Ureter (tissue), 1 donor: ENCODE measurements at regions not wholly inside any gene's neighbourhood (a gene's known extent, or its start where the extent isn't known, plus 50 kb on each side); places are given as distances from the start of the nearest gene placed in this dataset.

Source experiments
- DNase-seq: peaks from one replicate; pipeline ENCODE4 v3.0.0-alpha.2; 2020; ENCODE audit warnings: low spot score
- donor health status: DM: yes; HTN: yes; CAD: no.

DNA sequence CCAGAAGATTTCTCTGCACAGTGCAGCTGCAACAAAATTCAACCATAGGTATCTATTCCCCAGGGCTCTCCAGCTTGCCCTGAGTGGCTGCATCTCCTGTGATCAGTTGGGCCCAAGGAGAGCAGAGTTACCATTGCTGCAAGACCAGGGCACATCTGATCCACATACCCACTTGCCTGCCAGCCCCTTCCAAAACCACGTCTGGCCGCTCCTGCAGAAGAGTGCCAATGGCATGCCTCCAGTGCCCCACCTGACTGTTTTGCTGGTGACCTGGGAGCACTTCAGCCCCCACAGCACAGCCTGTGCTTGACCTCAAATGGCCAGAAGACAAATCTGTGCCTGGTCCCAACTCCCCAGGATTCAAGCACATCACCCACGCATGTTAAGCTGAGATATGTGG lies 526.1 kb upstream of the GBE1 start:
- DNase-seq = no peak

DNA sequence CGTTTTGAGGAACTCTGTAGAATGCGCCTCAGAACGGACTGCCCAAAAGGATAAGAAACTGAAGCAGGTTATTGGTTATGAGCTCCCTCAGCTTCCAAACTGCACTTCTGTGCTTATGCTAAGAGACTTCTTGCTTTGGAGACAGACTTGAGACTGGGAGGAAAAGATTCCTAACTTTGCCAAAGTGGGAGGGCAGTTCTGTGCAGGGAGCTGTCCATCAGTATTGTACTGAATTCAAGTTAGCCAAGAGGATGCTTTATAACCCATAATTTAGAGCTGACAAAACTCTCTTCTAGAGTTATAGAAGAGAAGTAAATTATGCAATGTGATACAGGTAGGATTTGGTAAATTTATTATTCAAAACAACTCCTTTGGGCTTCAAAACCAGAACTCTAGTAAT lies 519.8 kb upstream of the GBE1 start:
- DNase-seq = no peak

DNA sequence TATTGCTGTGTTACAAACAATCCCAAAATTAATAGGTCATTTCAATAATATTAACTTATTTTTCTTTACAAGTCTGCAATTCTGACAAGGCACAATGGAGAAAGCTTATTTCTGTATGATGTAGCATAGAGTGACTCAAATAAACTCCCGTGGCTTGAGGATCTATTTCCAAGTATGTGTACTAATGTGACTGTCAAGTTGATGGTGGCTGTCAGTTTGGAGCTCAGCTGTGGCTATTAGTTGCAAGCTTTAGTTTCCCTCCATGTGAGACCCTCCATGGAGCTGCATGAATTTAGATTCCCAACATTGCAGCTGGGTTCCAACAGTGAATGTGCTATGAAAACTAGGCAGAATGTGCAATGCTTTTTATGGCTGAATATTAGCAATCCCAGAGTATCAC lies 515.5 kb upstream of the GBE1 start:
- no peak for DNase-seq

DNA sequence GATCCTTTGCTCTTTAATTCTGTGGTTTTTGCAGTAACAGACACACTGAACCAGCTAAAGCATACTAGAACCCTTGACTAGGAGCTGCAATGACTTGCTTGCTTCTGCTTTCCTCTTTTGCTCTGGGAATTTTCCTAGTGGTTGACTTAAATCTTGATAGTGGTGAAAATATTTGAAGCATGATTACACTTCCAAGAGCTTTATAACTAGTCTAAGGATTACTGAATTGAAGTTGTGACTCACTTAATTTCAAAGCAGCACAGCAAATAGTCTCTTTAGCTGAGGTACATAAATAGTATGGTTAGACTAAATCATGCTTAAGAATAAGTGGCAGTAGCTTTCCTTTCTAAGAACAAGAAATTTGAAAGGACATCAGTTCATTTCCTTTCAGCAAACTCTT lies 513.5 kb upstream of the GBE1 start:
- DNase-seq = no peak

DNA sequence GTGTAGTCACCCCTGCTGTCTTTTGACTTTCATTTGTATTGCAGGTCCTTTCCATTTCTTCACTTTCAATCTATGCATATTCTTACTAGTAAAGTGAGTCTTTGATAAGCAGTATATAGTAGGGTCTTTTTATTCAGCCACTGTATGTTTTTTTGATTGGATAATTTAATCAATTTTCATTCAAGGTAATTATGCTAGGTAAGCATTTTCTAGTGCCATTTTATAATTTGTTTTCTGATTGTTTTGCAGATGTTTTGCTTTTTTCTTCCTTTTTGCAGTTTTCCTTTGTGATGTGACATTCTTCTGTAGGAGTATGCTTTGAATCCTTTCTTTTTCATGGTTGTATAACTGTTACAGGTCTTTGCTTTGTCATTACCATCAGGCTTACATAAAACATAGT lies 504.3 kb upstream of the GBE1 start:
- no peak for DNase-seq

DNA sequence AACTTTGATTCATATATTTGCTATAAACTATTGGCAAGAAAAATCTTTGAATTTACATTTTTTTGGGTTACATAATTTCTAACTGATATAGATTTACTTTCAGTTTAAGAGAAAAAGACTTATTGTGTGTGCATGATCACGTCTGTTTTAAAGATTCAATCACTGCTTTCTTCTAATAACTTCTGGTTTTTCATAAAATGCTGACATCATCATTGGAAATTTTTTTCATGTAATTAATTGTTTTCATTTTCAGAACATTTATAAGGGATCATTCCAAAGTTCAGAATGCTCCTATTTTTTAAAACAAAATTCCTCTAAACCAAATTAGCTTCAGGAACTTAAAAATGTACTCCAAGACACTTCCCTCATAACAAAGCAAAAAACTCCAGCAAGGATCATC lies 500.7 kb upstream of the GBE1 start:
- no peak for DNase-seq

DNA sequence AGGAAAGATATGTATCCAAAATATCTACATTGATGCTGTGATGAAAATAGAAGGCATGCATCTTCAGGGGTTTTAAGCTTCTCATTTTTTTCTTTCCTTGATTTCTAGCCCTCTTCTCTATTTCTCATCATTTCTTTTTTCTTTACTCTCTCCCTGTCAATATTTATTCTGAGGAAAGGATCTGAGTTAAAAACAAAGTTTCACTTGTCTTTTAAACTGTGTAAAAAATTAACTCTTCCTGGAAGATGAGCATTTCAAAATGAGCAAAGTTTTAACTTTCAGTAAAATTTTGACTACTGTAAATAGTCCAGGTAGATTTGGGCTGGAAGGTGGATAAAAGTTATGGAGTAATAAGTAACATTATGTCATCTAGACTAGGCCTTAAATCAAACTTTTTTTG lies 500.2 kb upstream of the GBE1 start:
- DNase-seq = no peak

DNA sequence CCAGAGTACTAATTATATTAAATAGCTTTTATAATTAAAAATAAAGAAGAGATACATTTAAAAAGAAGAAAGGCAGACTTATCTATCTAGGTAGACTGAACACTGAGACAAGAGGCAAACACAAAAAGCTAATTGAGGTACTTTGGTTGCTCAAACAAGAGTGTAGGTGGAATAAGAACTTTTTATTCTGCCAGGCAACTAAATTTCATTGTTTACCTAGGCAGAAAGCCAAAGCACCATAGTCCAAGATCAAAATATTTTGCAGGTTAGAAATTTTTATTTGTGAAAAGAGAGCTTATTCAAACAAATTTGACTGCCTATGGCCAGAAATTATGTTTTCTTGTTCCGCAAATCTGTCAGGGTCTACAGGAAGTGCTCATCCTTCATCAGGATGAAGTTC lies 499.6 kb upstream of the GBE1 start:
- no peak for DNase-seq

DNA sequence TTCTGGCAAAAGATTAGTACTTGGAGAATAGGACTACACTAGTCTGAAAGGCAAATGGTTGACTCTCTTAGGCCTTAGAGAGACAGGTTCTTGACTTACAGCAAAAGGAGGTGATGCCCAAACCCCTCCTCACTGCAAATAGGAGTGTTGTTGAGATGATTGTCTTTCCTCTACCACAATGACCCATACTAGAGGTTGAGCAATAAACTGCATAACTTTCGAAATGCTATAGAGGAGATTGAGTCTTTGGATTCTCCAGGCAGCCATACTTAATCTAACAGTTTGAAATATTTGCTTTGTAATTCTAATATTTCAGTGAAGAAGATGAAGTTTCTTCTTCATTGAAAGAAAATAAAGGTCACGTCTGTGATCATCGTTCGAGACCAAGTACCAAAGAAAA lies 498.5 kb upstream of the GBE1 start:
- DNase-seq = no peak

DNA sequence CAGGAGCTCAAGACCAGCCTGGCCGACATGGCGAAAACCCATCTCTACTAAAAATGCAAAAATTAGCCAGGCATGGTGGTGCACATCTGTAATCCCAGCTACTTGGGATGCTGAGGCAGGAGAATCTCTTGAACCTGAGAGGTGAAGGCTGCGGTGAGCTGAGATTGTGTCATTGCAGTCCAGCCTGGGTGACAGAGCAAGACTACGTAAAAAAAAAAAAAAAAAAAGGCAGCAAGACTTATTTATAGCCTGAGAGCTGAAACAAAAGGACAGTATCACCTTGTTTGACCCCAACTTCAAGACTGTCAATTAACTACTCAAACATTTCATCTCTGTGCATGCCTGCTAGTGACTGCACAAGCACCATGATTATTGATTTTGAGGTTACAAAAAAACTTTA lies 478.9 kb upstream of the GBE1 start:
- no peak for DNase-seq

DNA sequence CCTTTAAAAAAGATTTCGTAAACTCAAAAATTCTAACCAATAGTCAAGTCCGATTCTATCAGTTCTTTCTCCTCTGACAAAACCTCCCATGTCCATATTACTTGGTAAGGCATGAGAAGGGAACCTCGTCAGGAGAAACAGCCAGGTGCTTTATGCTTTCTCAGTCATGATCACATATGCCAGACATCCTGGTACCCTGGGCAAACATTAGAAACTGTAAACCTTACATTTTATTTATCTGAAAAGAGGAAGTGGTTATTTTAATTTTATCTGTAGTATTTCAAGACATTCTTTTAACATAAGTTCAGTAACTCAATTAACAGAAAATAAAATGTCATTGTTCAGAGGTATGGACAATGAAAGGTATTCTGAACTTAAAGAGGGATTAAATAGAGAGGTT lies 474.8 kb upstream of the GBE1 start:
- no peak for DNase-seq

DNA sequence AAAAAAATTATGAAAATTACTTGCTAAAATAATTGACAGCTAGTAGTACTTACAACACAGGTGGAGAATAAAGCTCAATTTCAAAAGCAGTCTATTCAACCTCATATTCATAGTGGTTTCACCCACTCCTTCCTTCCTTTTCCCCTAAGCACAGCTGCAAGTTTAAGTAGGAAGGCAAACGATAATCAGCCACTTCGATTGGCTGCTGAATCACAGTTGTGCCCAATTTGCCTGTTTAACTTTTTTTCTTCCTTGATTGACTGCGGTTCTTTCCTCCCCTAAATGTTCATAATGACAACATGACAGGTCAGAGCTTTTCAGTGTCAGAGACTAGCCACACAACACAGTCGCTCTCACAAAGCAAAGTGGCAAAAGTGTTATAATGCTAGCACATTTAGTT lies 468.0 kb upstream of the GBE1 start:
- no peak for DNase-seq

DNA sequence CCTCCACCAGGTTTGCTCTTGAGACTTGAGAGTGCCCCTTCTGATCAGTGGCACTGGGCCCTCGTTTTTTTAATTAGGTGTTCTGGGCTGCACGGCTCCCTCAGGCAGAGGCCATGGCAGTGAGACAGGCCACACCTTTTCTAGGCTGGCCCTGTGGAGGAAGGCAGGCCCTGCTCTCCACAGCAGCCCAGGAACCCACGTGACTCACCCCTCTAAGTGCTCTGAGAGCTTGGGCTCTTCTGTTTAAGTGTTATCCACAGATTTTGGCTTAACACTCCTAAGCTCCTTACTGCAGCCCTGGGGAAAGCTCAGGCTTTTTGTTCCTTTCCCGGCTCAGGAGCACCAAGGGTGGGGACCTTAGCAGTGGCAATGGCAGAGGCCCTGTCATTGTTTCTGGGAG lies 463.2 kb upstream of the GBE1 start:
- DNase-seq = no peak

DNA sequence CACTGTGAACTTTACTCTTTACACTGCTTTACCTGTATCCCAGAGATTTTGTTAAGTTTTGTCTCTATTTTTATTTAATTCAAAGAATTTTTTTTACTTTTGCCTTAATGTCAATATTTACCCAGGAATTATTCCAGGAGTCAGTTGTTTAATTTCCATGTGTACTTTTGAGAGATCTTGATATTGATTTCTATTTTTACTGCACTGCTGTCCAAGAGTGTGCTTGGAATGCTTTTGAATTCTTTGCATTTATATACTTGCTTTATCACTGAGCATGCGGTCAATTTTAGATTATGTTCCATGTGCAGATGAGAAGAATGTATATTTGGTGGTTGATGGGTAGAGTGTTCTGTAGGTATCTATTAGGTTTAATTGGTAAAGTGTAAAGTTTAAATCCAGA lies 461.0 kb upstream of the GBE1 start:
- no peak for DNase-seq

DNA sequence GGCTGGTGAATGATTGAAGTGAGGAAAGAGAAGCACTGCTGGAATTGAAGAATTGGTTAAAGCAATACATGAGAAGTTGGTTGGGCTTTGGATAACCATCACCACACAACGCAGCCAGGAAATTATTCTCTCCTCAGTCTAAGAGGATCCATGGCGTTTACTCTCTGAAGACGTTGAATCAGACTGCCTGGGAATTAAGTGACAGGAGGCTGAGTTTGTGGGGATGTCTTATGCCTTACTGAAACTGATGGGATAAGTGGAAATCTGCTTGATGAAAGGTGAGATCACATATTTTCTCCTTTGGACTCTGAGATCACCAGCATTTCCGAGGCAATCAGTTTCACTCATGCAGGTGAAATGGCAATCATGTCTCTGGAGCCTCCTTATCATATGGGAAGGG lies 456.1 kb upstream of the GBE1 start:
- no peak for DNase-seq

DNA sequence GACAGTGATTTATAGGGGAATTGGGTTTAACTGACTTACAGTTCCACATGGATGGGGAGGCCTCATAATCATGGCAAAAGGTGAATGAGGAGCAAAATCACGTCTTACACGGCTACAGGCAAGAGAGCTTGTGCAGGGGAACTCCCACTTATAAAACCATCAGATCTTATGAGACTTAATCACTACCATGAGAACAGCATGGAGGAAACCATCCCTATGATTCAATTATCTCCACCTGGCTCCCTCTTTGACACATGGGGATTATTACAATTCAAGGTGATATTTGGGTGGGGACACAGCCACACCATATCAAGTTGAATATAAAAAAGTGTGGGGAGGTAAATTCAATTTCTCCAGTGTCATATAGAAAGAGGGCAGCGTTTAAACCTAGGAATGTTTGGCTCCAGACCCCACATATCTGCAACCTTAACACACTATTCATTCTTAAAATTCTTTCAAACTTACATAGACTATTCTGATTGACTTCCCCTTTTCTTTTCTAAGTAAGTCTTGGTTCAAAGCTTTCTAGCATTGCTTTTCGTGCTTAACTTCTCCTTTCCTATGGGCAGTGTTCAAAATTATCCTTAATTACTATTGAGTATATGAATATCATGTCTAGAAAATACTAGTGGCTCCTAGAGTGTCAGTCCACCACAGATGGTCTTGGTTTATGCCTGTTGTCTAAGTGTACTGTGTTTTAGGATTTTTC lies 446.7 kb upstream of the GBE1 start:
- no peak for DNase-seq

DNA sequence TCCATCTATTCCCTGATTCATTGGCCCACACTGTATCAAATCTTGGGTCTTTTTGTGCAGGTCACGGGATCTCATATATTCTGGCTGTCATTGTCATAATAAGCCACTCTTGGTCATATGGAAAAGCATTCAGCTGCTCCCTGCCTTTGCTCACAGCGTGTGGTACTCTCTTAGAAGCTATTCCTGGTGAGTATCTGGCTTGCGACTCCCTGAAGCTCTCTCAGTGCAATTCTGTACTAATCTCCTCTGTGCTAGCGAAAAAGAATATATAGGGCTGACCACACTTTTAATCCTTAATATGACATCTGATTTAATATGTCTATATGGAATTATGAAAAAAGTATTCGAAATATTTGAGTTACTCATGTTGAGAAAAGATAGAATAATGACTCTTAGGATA lies 440.8 kb upstream of the GBE1 start:
- no peak for DNase-seq

DNA sequence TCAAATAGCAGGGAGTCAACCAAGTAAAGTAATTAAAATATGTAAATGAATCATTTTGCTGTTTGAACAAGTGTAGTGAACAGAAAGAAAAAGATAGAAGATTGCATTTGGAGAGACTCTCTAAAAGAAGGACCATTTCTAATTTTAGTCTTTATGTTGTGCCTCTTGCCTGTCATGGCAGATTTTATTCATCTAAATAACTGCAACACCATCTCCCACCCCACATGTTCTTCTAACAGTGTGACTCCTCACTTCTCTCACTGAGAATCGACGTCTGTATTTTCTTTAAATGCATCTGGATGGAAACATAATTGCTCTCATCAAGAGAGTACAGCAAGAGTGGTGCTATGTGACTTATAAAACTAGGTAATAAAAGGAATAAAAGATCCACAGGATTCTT lies 439.9 kb upstream of the GBE1 start:
- DNase-seq = no peak

DNA sequence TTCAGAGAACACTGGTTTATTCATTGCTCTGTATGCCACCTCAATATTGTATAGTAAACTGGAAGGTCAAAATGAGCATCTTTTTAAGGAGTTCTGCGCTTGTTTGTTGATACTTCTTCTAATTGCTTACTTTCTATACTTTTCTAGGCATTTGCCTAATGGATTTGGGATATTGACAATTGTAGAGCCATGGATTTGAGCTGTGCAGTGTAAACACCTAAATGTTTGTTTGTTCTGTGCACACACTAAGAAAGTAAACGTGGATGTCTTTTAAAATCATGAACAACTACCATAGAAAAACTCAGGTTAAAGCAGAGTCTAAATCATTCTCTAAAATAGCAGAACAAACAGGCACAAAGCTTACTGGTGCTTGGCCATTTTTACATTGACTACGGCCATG lies 436.6 kb upstream of the GBE1 start:
- DNase-seq = no peak

DNA sequence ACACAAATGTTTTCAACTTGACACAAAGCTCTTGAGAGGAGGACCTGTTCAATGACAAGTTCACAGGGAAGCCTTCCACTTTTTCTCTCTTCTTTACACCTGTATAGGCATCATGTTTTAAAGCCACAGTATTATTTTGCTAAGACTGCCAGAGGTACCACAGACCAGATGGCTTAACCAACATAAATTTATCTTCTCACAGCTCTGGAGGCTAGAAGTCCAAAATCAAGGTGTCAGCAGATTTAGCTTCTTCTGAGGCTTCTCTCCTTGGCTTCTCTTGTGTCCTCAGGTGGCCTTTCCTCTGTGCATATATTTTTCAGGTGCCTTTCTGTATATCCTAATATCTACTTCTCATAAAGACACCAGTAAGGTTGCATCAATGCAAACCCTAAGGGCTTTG lies 435.2 kb upstream of the GBE1 start:
- no peak for DNase-seq

DNA sequence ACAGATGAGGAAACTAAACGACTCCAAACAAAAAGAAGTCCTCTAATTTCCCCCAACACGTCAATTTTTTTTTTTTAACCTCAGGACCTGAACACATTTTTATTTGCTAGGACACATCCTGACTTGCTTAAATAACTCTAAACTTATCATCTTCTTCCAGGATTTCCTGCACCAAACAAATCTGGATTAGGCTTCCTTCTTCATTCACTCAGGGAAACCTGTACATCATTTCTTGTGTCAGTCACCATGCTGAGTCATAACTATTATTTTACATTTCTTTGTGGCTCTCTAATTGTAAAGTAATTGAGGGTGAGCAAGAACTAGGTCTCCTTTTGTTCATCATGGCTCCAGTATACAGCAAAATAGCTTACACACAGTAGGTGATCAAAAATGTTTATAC lies 433.4 kb upstream of the GBE1 start:
- DNase-seq = no peak

DNA sequence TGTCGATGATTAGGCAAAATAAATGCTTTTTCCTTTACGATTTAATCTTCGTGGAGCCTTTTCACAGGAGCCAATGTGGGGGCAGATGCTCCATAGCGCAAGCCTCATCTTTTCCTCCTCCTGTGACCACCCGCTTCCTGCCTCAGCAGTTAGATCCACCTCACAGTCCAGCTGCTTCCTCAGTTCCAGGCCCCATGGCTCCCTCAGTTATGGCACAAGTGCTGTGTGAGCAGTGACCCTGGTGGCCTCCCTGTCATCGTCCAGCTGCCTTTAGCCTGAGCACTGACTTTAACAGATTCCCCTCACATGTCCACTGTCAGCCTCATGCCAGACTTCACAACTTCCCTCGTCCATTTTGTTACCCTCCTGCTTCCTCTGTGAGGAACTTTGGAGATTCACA lies 424.6 kb upstream of the GBE1 start:
- no peak for DNase-seq

DNA sequence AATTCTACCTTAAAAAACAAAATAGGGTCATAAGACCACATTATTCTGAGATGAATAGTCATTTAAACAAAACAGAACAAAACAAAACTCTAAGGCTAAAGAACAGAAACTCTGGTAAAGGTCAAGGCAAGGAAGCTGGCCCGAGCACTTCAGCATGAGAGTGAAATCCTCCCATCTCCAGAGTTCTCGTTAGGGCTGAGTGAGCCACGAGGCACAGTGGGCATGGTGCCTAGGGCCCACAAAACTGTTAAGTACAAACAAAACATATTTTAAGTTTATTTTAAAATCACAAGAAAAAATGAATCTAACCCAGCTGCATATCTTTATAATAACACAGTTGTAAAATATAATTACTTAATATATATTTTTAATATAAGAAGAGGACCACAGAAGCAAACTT lies 417.8 kb upstream of the GBE1 start:
- no peak for DNase-seq

DNA sequence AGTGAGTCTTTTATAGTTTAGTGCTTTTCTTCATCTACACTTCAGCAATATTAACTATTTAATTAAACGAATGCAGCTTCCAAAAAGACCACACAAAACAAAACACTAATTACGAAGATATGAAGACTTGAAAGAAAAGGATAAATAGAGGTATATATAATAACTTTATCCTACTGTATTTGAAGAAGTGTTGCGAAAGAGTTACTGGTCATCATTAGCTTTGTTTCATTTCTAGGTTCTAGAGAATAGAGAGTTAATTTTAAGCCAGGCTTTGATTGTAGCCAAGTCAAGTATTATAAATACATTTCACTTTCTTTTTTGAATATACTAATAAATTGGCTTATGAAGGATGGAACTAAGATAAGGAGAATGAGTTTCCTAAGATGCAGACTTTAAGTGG lies 416.8 kb upstream of the GBE1 start:
- no peak for DNase-seq

DNA sequence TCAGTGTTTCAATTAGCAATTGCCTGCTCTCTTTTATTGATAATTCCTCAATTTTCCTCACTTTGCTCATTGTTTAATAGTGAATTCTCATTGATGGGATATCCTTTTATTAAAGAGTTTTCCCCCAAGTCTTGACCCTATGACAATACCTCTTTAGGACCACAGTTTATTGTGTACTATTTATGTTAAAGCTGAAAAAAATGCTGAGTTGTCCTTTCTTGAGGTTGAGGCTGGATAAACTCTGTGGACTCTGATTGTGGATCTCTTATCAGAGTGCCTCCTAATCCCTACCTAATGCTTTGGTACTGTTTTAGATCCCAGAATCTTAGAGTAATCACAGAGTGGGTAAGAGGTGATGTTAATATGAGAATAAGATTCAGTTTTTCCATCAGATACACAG lies 416.3 kb upstream of the GBE1 start:
- no peak for DNase-seq
